Large intestine (tissue), 3 donors: ENCODE measurements at regions not wholly inside any gene's neighbourhood (a gene's known extent, or its start where the extent isn't known, plus 50 kb on each side); places are given as distances from the start of the nearest gene placed in this dataset.

ENCODE experiments used
- DNase-seq, 2 donors: peaks; one replicate each; pipeline versions ENCODE4 v3.0.0 to v3.0.0-alpha.2; 2013
- H3K27ac ChIP-seq: one replicate; pipeline ENCODE4 v1.5.1; 2013; ENCODE audit warnings: low read length
- H3K27me3 ChIP-seq: 2 replicates; pipeline ENCODE4 v1.6.1; 2013; ENCODE audit warnings: low read length; ENCODE audit not compliant: control insufficient read depth, insufficient read depth
- H3K36me3 ChIP-seq: 2 replicates; pipeline ENCODE4 v1.6.1; 2013; ENCODE audit warnings: low read length; ENCODE audit not compliant: control insufficient read depth, insufficient read depth
- H3K4me1 ChIP-seq: one replicate; pipeline ENCODE4 v1.6.1; 2013; ENCODE audit warnings: low read length; ENCODE audit not compliant: control insufficient read depth, insufficient read depth
- H3K4me3 ChIP-seq: one replicate; pipeline ENCODE4 v1.5.1; 2013; ENCODE audit warnings: low read length
- H3K9me3 ChIP-seq: one replicate; pipeline ENCODE4 v1.6.1; 2013; ENCODE audit warnings: mild to moderate bottlenecking, low read depth, low read length, moderate library complexity; ENCODE audit not compliant: control insufficient read depth
- WGBS: methylation state at CpG from one replicate; pipeline ENCODE4 v1.1.5; 2013; ENCODE audit warnings: low lambda C conversion rate; ENCODE audit not compliant: insufficient coverage; 5-methylcytosine and 5-hydroxymethylcytosine counted together

GRCh38 chr20:60313191-60313590 lies 355.0 kb downstream of the CDH26 start:
- Histone ChIP-seq H3K4me3 (no peak overlapping the region), H3K9me3 (peaks cover 4% of the 10 kb centered on the region), H3K27me3 (no peaks in the 10 kb centered on the region), H3K36me3 (no peaks in the 10 kb centered on the region), H3K27ac (no peak overlapping the region), H3K4me1 (no peaks in the 10 kb centered on the region)
- DNase-seq = no peak
- WGBS = 92% methylated on average over 5 of the region's 9 CpGs

- Histone ChIP-seq H3K9me3 (peaks cover 4% of the 10 kb centered on the region), H3K36me3 (no peaks in the 10 kb centered on the region), H3K27ac (no peak overlapping the region), H3K27me3 (no peaks in the 10 kb centered on the region), H3K4me3 (no peak overlapping the region), H3K4me1 (no peaks in the 10 kb centered on the region)
- no peak for DNase-seq
- 40% methylated on average over 1 of the region's 5 CpGs for WGBS
Measured at GRCh38 chr20:60313614-60314013, 355.4 kb downstream of the CDH26 start.

- WGBS = 100% methylated on average over 1 of the region's 3 CpGs
Measured at GRCh38 chr20:60314727-60315126, 356.5 kb downstream of the CDH26 start.

GRCh38 chr20:60316476-60317158 lies 358.4 kb downstream of the CDH26 start:
- WGBS = 89% methylated on average over 3 of the region's 7 CpGs
- H3K9me3 ChIP-seq = peaks cover 4% of the 10 kb centered on the region
- H3K36me3 ChIP-seq = no peaks in the 10 kb centered on the region
- no peak for DNase-seq
- no peaks in the 10 kb centered on the region for H3K27me3 ChIP-seq
- no peaks in the 10 kb centered on the region for H3K4me1 ChIP-seq
- H3K27ac ChIP-seq = no peak overlapping the region
- H3K4me3 ChIP-seq = no peak overlapping the region

More at GRCh38 chr20:60314727-60315126, 356.5 kb downstream of the CDH26 start:
- DNase-seq = no peak
- Histone ChIP-seq H3K4me3 (no peak overlapping the region), H3K27ac (no peak overlapping the region), H3K36me3 (no peaks in the 10 kb centered on the region), H3K4me1 (no peaks in the 10 kb centered on the region), H3K27me3 (no peaks in the 10 kb centered on the region), H3K9me3 (peaks cover 4% of the 10 kb centered on the region)

- Histone ChIP-seq H3K27me3 (no peaks in the 10 kb centered on the region), H3K36me3 (no peaks in the 10 kb centered on the region), H3K27ac (no peak overlapping the region), H3K4me3 (no peak overlapping the region), H3K9me3 (peaks cover 4% of the 10 kb centered on the region), H3K4me1 (no peaks in the 10 kb centered on the region)
- WGBS = no CpG with 5 or more reads among the region's 3 CpGs
- no peak for DNase-seq
Measured at GRCh38 chr20:60317401-60317800, 359.2 kb downstream of the CDH26 start.

GRCh38 chr20:60321601-60322000 lies 363.4 kb downstream of the CDH26 start:
- WGBS = no CpG with 5 or more reads among the region's 3 CpGs
- H3K27me3 ChIP-seq = no peaks in the 10 kb centered on the region
- H3K36me3 ChIP-seq = no peaks in the 10 kb centered on the region
- H3K9me3 ChIP-seq = no peaks in the 10 kb centered on the region
- no peak for DNase-seq
- H3K27ac ChIP-seq = no peak overlapping the region
- no peak overlapping the region for H3K4me3 ChIP-seq
- H3K4me1 ChIP-seq = no peaks in the 10 kb centered on the region

GRCh38 chr20:60326821-60327220 lies 368.6 kb downstream of the CDH26 start:
- no peak overlapping the region for H3K27ac ChIP-seq
- no peak overlapping the region for H3K4me3 ChIP-seq
- H3K4me1 ChIP-seq = no peaks in the 10 kb centered on the region
- H3K36me3 ChIP-seq = no peaks in the 10 kb centered on the region
- H3K9me3 ChIP-seq = no peaks in the 10 kb centered on the region
- no CpG with 5 or more reads among the region's 5 CpGs for WGBS
- no peak for DNase-seq
- H3K27me3 ChIP-seq = no peaks in the 10 kb centered on the region

GRCh38 chr20:60327971-60328660 lies 369.9 kb downstream of the CDH26 start:
- H3K9me3 ChIP-seq = no peaks in the 10 kb centered on the region
- H3K4me1 ChIP-seq = no peaks in the 10 kb centered on the region
- no peak overlapping the region for H3K27ac ChIP-seq
- H3K4me3 ChIP-seq = no peak overlapping the region
- no peak for DNase-seq
- no CpG with 5 or more reads among the region's 4 CpGs for WGBS
- H3K36me3 ChIP-seq = no peaks in the 10 kb centered on the region
- H3K27me3 ChIP-seq = no peaks in the 10 kb centered on the region

- Histone ChIP-seq H3K27me3 (no peaks in the 10 kb centered on the region), H3K4me3 (no peak overlapping the region), H3K9me3 (no peaks in the 10 kb centered on the region), H3K36me3 (no peaks in the 10 kb centered on the region), H3K27ac (no peak overlapping the region), H3K4me1 (no peaks in the 10 kb centered on the region)
- no CpG with 5 or more reads among the region's 3 CpGs for WGBS
- no peak for DNase-seq
Measured at GRCh38 chr20:60330461-60330860, 372.2 kb downstream of the CDH26 start.

- no CpG with 5 or more reads among the region's 11 CpGs for WGBS
- Histone ChIP-seq H3K27ac (no peak overlapping the region), H3K27me3 (no peaks in the 10 kb centered on the region), H3K4me3 (no peak overlapping the region), H3K9me3 (no peaks in the 10 kb centered on the region), H3K4me1 (no peaks in the 10 kb centered on the region), H3K36me3 (no peaks in the 10 kb centered on the region)
- no peak for DNase-seq
Measured at GRCh38 chr20:60331688-60332300, 373.6 kb downstream of the CDH26 start.
